ENCODE measurements at regions not wholly inside any gene's neighbourhood (a gene's known extent, or its start where the extent isn't known, plus 50 kb on each side); places are given as distances from the start of the nearest gene placed in this dataset.

- dilution Hi-C loops (cut with MboI; ENCODE audit: extremely low pct_ligation_motif_present, low sequenced_read_pairs) (no loop called here), intact Hi-C loops (cut with micrococcal nuclease) (no loop called here)
- no TSS peak for BruUV-seq (replicated peaks)
- Histone ChIP-seq H3K4me3 (replicated peaks in 1 of 3; ENCODE audit: insufficient read depth in 1 of 3, low read depth in 1 of 3, low read length in 3 of 3) (no peak overlapping the region), H4K20me1 (replicated peaks; ENCODE audit: control insufficient read depth, extremely low read depth, insufficient read depth, low read length) (no peaks in the 10 kb centered on the region), H3K4me1 (ENCODE audit: control insufficient read depth, extremely low read depth, insufficient read depth, low read length) (no peaks in the 10 kb centered on the region), H3K4me2 (ENCODE audit: insufficient read depth, low read length) (no peak overlapping the region), H3K79me2 (ENCODE audit: control insufficient read depth, insufficient read depth, low read length) (no peaks in the 10 kb centered on the region), H3K9me3 (replicated peaks; ENCODE audit: control insufficient read depth, insufficient read depth, low read length) (peaks cover 6% of the 10 kb centered on the region), H3K27ac (ENCODE audit: insufficient read depth, low read depth, low read length) (no peak overlapping the region), H3K27me3 (ENCODE audit: control insufficient read depth in 2 of 2, insufficient read depth in 2 of 2, low read length in 2 of 2) (no peaks in the 10 kb centered on the region), H3K36me3 (ENCODE audit: control insufficient read depth in 2 of 2, extremely low read depth in 1 of 2, insufficient read depth in 2 of 2, low read length in 2 of 2) (no peaks in the 10 kb centered on the region), H2AFZ (ENCODE audit: low read depth, low read length) (no peak overlapping the region), H3K9ac (replicated peaks; ENCODE audit: extremely low read depth, insufficient read depth, low read length) (no peak overlapping the region), H3K9me1 (replicated peaks; ENCODE audit: control insufficient read depth, extremely low read depth, insufficient read depth, low read length) (no peaks in the 10 kb centered on the region)
- FAIRE-seq, result no peak
- no peak for TF ChIP-seq GATA2 (IDR thresholded peaks at IDR 0.05; ENCODE audit: insufficient read depth, insufficient read length, low read depth, low read length)
- no peak for TF ChIP-seq FOS (IDR thresholded peaks at IDR 0.05; ENCODE audit: borderline replicate concordance, insufficient read depth, low read length)
- TF ChIP-seq CTCF (IDR thresholded peaks at IDR 0.05; ENCODE audit: extremely low read depth in 1 of 2, insufficient read depth in 1 of 2, low read depth in 1 of 2, low read length in 2 of 2), result no peak
- TF ChIP-seq MAX (IDR thresholded peaks at IDR 0.05; ENCODE audit: insufficient read depth, insufficient read length), result no peak
- TF ChIP-seq EZH2 (IDR thresholded peaks at IDR 0.05; ENCODE audit: borderline replicate concordance, low read depth, low read length, severe bottlenecking), result no peak
- TF ChIP-seq POLR2AphosphoS5 (IDR thresholded peaks at IDR 0.05; ENCODE audit: insufficient read depth, low read depth, low read length), result no peak
- no peak for TF ChIP-seq POLR2A (IDR thresholded peaks at IDR 0.05; ENCODE audit: low read depth, low read length)
- TF ChIP-seq MYC (IDR thresholded peaks at IDR 0.05; ENCODE audit: low read depth, low read length), result no peak
- no peak for TF ChIP-seq JUN (IDR thresholded peaks at IDR 0.05; ENCODE audit: borderline replicate concordance, insufficient read depth, insufficient read length, low read depth)
- CTCF ChIA-PET, result no interaction called here
- no peak for DNase-seq (ENCODE audit: low read depth, low spot score)
- POLR2A ChIA-PET, result no interaction called here
Observed at GRCh38 chr11:21687643-21688042, 505.2 kb upstream of the ANO5 start.

Measured in endothelial cell of umbilical vein (primary cell).